Peyer's patch (tissue), 4 donors: ENCODE measurements at regions not wholly inside any gene's neighbourhood (a gene's known extent, or its start where the extent isn't known, plus 50 kb on each side); places are given as distances from the start of the nearest gene placed in this dataset.

ENCODE experiments used
- DNase-seq, 3 donors: peaks; one replicate each; pipeline ENCODE4 v3.0.0-alpha.2; 2017 to 2019
- H3K27ac ChIP-seq, 4 donors: fragments of 200-600 bp; sonication (generic); one replicate each; pipeline ENCODE4 v1.5.1; 2016 to 2019
- H3K27me3 ChIP-seq, 2 donors: fragments of 200-600 bp; sonication (generic); one replicate each; pipeline ENCODE4 v1.5.1; 2019
- H3K36me3 ChIP-seq, 3 donors: fragments of 200-600 bp; sonication (generic); one replicate each; pipeline ENCODE4 v1.5.1; 2016 to 2019
- H3K4me1 ChIP-seq, 4 donors: fragments of 200-600 bp; sonication (generic); one replicate each; pipeline ENCODE4 v1.5.1; 2016 to 2019
- H3K4me3 ChIP-seq, 4 donors: fragments of 200-600 bp; sonication (generic); 1 replicate in 3 of 4; 2 replicates in 1 of 4; pipeline ENCODE4 v1.5.1; 2016 to 2019; ENCODE audit warnings: mild to moderate bottlenecking in 1 of 4
- H3K9me3 ChIP-seq, 4 donors: fragments of 200-600 bp; sonication (generic); one replicate each; pipeline ENCODE4 v1.5.1; 2016 to 2019; ENCODE audit warnings: mild to moderate bottlenecking in 1 of 4
- POLR2A ChIP-seq, 2 donors: fragments of 450-650 bp; IDR thresholded peaks; one replicate each; pipeline ENCODE4 v1.5.1; 2017; ENCODE audit warnings: antibody characterized with exemption in 2 of 2, mild to moderate bottlenecking in 2 of 2, moderate library complexity in 2 of 2
- TF ChIP-seq, protein P1 (sequence below), 6 experiments: fragments of 450-650 bp in 4 of 6; fragments of 200-600 bp in 2 of 6; sonication (generic) in 1 of 6; IDR thresholded peaks; one replicate each; pipeline ENCODE4 v1.5.1; 2017 to 2019; ENCODE audit warnings: antibody characterized with exemption in 6 of 6, mild to moderate bottlenecking in 3 of 6, moderate library complexity in 1 of 6

DNA sequence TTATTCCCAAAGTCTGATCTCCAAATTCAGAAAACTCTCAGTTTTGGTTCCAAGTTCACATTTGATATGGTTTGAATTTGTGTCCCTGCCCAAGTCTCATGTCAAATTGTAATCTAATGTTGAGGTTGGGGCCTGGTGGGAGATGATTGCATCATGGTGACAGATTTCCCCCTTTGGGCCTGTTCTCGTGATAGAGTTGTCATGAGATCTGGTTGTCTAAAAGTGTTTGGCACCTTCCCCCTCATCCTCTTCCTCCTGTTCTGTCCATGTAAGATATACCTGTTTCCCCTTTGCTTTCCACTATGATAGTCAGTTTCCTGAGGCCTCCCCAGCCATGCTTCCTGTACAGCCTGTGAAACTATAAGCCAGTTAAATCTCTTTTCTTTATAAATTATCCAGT is 138.6 kb downstream of the ARL4A start:
- Histone ChIP-seq H3K4me3 (no peak overlapping the region), H3K9me3 (no peaks in the 10 kb centered on the region), H3K27ac (no peak overlapping the region), H3K4me1 (no peaks in the 10 kb centered on the region), H3K36me3 (no peaks in the 10 kb centered on the region), H3K27me3 (no peaks in the 10 kb centered on the region)
- no peak for TF ChIP-seq POLR2A (IDR thresholded peaks at IDR 0.05)
- TF ChIP-seq, protein P1, sequence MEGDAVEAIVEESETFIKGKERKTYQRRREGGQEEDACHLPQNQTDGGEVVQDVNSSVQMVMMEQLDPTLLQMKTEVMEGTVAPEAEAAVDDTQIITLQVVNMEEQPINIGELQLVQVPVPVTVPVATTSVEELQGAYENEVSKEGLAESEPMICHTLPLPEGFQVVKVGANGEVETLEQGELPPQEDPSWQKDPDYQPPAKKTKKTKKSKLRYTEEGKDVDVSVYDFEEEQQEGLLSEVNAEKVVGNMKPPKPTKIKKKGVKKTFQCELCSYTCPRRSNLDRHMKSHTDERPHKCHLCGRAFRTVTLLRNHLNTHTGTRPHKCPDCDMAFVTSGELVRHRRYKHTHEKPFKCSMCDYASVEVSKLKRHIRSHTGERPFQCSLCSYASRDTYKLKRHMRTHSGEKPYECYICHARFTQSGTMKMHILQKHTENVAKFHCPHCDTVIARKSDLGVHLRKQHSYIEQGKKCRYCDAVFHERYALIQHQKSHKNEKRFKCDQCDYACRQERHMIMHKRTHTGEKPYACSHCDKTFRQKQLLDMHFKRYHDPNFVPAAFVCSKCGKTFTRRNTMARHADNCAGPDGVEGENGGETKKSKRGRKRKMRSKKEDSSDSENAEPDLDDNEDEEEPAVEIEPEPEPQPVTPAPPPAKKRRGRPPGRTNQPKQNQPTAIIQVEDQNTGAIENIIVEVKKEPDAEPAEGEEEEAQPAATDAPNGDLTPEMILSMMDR (IDR thresholded peaks at IDR 0.05), result no peak
- DNase-seq, result no peak

DNA sequence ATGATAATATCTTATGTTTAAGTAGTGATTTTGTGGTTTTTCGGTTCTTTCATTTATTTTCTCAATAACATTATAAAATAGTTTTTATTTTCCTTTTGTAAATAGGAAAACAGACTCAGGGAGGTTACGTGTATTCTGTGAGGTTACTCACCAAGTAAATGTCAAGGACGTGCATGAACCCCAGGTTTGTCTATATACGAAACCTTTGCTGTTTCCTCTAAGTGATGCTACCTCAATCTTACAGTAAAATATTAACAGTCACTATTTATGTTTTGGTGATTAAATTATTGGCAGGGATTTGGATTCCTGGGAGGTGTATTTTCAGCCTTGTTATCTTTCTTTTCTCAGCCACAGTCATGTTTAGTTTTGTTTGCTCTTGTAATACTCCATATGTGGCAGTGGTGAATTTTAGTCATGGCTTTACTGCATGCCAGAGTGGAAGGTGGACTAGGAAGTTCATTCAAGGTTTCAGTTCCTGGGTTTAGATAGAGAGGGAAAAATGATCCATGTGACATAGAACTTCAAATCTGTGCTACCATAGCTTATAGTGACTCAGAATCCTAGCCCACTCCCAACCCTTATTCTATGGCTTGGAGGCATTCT is 139.9 kb downstream of the ARL4A start:
- TF ChIP-seq, protein P1 (IDR thresholded peaks at IDR 0.05), result no peak
- no peak for TF ChIP-seq POLR2A (IDR thresholded peaks at IDR 0.05)

DNA sequence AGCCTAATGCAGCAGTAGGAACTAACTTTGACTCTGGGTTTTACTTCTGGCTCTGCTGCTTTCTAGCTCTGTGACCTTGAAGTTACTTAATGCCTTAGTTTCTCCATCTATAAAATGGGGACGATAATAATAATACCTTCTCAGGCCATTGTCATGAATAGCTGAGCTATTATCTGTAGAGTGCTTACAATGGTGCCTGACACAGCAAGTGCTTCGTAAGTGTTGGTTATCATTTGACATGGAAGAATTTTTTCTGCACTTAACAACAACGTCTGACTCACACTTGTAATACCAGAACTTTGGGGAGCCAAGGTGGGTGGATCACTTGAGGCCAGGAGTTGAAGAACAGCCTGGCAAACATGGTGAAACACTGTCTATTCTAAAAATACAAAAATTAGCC is 140.5 kb downstream of the ARL4A start:
- TF ChIP-seq, protein P1 (IDR thresholded peaks at IDR 0.05), result no peak
- no peak for TF ChIP-seq POLR2A (IDR thresholded peaks at IDR 0.05)
- no peaks in the 10 kb centered on the region for H3K4me1 ChIP-seq
- no peak for DNase-seq
- H3K9me3 ChIP-seq, result no peaks in the 10 kb centered on the region
- no peak overlapping the region for H3K27ac ChIP-seq
- H3K4me3 ChIP-seq, result no peak overlapping the region
- H3K27me3 ChIP-seq, result no peaks in the 10 kb centered on the region
- no peaks in the 10 kb centered on the region for H3K36me3 ChIP-seq

More for the DNA sequence above, 139.9 kb downstream of the ARL4A start:
- Histone ChIP-seq H3K4me1 (no peaks in the 10 kb centered on the region), H3K9me3 (no peaks in the 10 kb centered on the region), H3K4me3 (no peak overlapping the region), H3K27me3 (no peaks in the 10 kb centered on the region), H3K36me3 (no peaks in the 10 kb centered on the region), H3K27ac (no peak overlapping the region)
- DNase-seq, result no peak

DNA sequence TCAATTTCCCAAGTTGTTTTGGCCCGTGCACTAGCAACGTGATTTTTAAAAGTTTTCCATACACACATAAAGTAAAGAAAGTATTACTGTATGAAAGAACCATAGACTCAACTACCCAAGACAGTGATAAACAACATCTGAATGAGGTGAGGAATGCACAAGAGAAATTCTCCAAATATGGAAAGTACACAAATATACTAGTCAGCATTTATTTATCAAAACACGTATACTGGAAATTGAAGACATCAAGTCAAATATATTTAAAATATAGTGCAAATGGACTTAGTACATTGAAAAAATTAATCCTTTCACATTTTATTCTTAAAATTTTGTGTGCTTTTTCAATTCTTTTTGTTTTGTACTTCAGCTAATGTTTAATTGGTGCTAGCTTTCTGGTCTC is 143.6 kb downstream of the ARL4A start:
- no peaks in the 10 kb centered on the region for H3K4me1 ChIP-seq
- no peak overlapping the region for H3K4me3 ChIP-seq
- H3K27ac ChIP-seq, result no peak overlapping the region
- no peaks in the 10 kb centered on the region for H3K27me3 ChIP-seq
- H3K36me3 ChIP-seq, result no peaks in the 10 kb centered on the region
- H3K9me3 ChIP-seq, result peaks cover 0 to 7% (median 0%) of the 10 kb centered on the region in 4 donors
- TF ChIP-seq POLR2A (IDR thresholded peaks at IDR 0.05), result no peak
- TF ChIP-seq, protein P1 (IDR thresholded peaks at IDR 0.05), result no peak
- no peak for DNase-seq

DNA sequence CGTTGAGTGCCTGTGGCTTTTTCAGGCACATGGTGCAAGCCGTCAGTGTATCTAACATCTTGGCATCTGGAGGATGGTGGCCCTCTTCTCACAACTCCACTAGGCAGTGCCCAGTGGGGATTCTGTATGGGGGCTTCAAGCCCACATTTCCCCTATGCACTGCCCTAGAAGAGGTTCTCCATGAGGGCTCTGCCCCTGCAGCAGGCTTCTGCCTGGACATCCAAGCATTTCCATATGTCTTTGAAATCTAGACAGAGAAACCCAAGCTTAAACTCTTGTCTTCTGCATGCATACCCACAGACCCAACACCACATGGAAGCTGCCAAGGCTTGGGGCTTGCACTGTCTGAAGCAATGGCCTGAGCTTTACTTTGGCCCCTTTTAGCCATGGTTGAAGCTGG is 146.4 kb downstream of the ARL4A start:
- no peaks in the 10 kb centered on the region for H3K27me3 ChIP-seq
- TF ChIP-seq POLR2A (IDR thresholded peaks at IDR 0.05), result no peak
- TF ChIP-seq, protein P1 (IDR thresholded peaks at IDR 0.05), result no peak
- DNase-seq, result no peak
- no peak overlapping the region for H3K27ac ChIP-seq
- H3K4me3 ChIP-seq, result no peak overlapping the region
- H3K36me3 ChIP-seq, result no peaks in the 10 kb centered on the region
- H3K9me3 ChIP-seq, result peaks cover 0 to 7% (median 0%) of the 10 kb centered on the region in 4 donors
- H3K4me1 ChIP-seq, result no peaks in the 10 kb centered on the region

DNA sequence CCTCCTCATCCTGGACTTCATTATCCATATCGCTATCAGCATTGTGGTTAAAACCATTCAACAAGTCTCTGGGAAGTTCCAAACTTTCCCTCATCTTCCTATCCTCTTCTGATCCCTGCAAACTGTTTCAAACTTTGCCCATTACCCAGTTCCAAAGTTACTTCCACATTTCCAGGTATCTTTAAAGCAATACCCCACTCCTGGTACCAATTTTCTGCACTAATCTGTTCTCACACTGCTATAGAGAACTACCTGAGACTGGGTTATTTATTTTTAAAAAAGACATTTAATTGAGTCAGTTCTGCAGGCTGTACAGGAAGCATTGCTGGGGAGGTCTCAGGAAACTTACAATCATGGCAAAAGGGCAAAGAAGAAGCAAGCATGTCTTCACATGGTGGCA is 147.3 kb downstream of the ARL4A start:
- no peaks in the 10 kb centered on the region for H3K27me3 ChIP-seq
- no peaks in the 10 kb centered on the region for H3K36me3 ChIP-seq
- H3K9me3 ChIP-seq, result peaks cover 0 to 7% (median 0%) of the 10 kb centered on the region in 4 donors
- H3K4me3 ChIP-seq, result no peak overlapping the region
- DNase-seq, result no peak
- no peaks in the 10 kb centered on the region for H3K4me1 ChIP-seq
- TF ChIP-seq, protein P1 (IDR thresholded peaks at IDR 0.05), result no peak
- no peak for TF ChIP-seq POLR2A (IDR thresholded peaks at IDR 0.05)
- H3K27ac ChIP-seq, result no peak overlapping the region
